ENCODE measurements at regions not wholly inside any gene's neighbourhood (a gene's known extent, or its start where the extent isn't known, plus 50 kb on each side); places are given as distances from the start of the nearest gene placed in this dataset.
"Not testable (repeated sequence)": the region's sequence is repeated elsewhere in the genome, so short reads cannot be mapped to it uniquely, and the experiment has no call there.

- no peak for ATAC-seq (ENCODE audit: low FRiP score)
- intact Hi-C loops (cut with DNase I): no loop called here
- WGBS, 2 donors: 81 to 92% methylated on average over 7 of the region's 7 CpGs
Measured at GRCh38 chr5:33102551-33102950, 338.2 kb upstream of the TARS1 start.

GRCh38 chr5:33105521-33105941 is 335.2 kb upstream of the TARS1 start:
- whole genome bisulfite sequencing, 2 donors: 33 to 40% methylated on average over 1 of the region's 1 CpG
- Histone ChIP-seq H3K27me3 (ENCODE audit: control insufficient read depth in 1 of 2, insufficient read depth in 2 of 2, low read length in 1 of 2) (no peaks in the 10 kb centered on the region), H3K4me3 (ENCODE audit: low read length in 2 of 2) (no peak overlapping the region), H3K4me1 (ENCODE audit: control insufficient read depth in 1 of 2, insufficient read depth in 2 of 2, low read length in 2 of 2) (no peaks in the 10 kb centered on the region), H3K36me3 (ENCODE audit: control insufficient read depth in 1 of 2, insufficient read depth in 2 of 2, low read length in 1 of 2) (no peaks in the 10 kb centered on the region), H3K27ac (ENCODE audit: low read depth in 1 of 2, low read length in 2 of 2) (no peak overlapping the region), H3K9me3 (ENCODE audit: control insufficient read depth, low read length) (peaks cover 4% of the 10 kb centered on the region)
- intact Hi-C loops (cut with DNase I): no loop called here
- DNase-seq (no peak), ATAC-seq (ENCODE audit: low FRiP score) (no peak)

More at GRCh38 chr5:33102551-33102950, 338.2 kb upstream of the TARS1 start:
- DNase-seq: no peak
- Histone ChIP-seq H3K4me1 (ENCODE audit: control insufficient read depth in 1 of 2, insufficient read depth in 2 of 2, low read length in 2 of 2) (no peaks in the 10 kb centered on the region), H3K4me3 (ENCODE audit: low read length in 2 of 2) (no peak overlapping the region), H3K9me3 (ENCODE audit: control insufficient read depth, low read length) (peaks cover 1% of the 10 kb centered on the region), H3K36me3 (ENCODE audit: control insufficient read depth in 1 of 2, insufficient read depth in 2 of 2, low read length in 1 of 2) (no peaks in the 10 kb centered on the region), H3K27ac (ENCODE audit: low read depth in 1 of 2, low read length in 2 of 2) (no peak overlapping the region), H3K27me3 (ENCODE audit: control insufficient read depth in 1 of 2, insufficient read depth in 2 of 2, low read length in 1 of 2) (no peaks in the 10 kb centered on the region)

- H3K27ac ChIP-seq (ENCODE audit: low read depth in 1 of 2, low read length in 2 of 2); H3K4me1 ChIP-seq (ENCODE audit: control insufficient read depth in 1 of 2, insufficient read depth in 2 of 2, low read length in 2 of 2); H3K4me3 ChIP-seq (ENCODE audit: low read length in 2 of 2); H3K36me3 ChIP-seq (ENCODE audit: control insufficient read depth in 1 of 2, insufficient read depth in 2 of 2, low read length in 1 of 2); DNase-seq; intact Hi-C loops (cut with DNase I); H3K9me3 ChIP-seq (ENCODE audit: control insufficient read depth, low read length); H3K27me3 ChIP-seq (ENCODE audit: control insufficient read depth in 1 of 2, insufficient read depth in 2 of 2, low read length in 1 of 2); ATAC-seq (ENCODE audit: low FRiP score): not testable (repeated sequence)
- WGBS, 2 donors: 79 to 81% methylated on average over 2 of the region's 2 CpGs
Measured at GRCh38 chr5:33110496-33110895, 330.3 kb upstream of the TARS1 start.

- no peaks in the 10 kb centered on the region for H3K27me3 ChIP-seq (ENCODE audit: control insufficient read depth in 1 of 2, insufficient read depth in 2 of 2, low read length in 1 of 2)
- no peak overlapping the region for H3K4me3 ChIP-seq (ENCODE audit: low read length in 2 of 2)
- intact Hi-C loops (cut with DNase I): no loop called here
- H3K27ac ChIP-seq (ENCODE audit: low read depth in 1 of 2, low read length in 2 of 2): no peak overlapping the region
- peaks cover 1% of the 10 kb centered on the region for H3K9me3 ChIP-seq (ENCODE audit: control insufficient read depth, low read length)
- ATAC-seq (ENCODE audit: low FRiP score) (no peak), DNase-seq (no peak)
- H3K36me3 ChIP-seq (ENCODE audit: control insufficient read depth in 1 of 2, insufficient read depth in 2 of 2, low read length in 1 of 2): no peaks in the 10 kb centered on the region
- no peaks in the 10 kb centered on the region for H3K4me1 ChIP-seq (ENCODE audit: control insufficient read depth in 1 of 2, insufficient read depth in 2 of 2, low read length in 2 of 2)
- 86 to 97% methylated on average over 3 of the region's 3 CpGs for WGBS, 2 donors
Measured at GRCh38 chr5:33114361-33114760, 326.4 kb upstream of the TARS1 start.

GRCh38 chr5:33115467-33115866 is 325.3 kb upstream of the TARS1 start:
- intact Hi-C loops (cut with DNase I): no loop called here
- no peaks in the 10 kb centered on the region for H3K36me3 ChIP-seq (ENCODE audit: control insufficient read depth in 1 of 2, insufficient read depth in 2 of 2, low read length in 1 of 2)
- no peaks in the 10 kb centered on the region for H3K4me1 ChIP-seq (ENCODE audit: control insufficient read depth in 1 of 2, insufficient read depth in 2 of 2, low read length in 2 of 2)
- WGBS, 2 donors: 88 to 89% methylated on average over 4 of the region's 4 CpGs
- no peaks in the 10 kb centered on the region for H3K27me3 ChIP-seq (ENCODE audit: control insufficient read depth in 1 of 2, insufficient read depth in 2 of 2, low read length in 1 of 2)
- DNase-seq (no peak), ATAC-seq (ENCODE audit: low FRiP score) (no peak)
- H3K9me3 ChIP-seq (ENCODE audit: control insufficient read depth, low read length): peaks cover 1% of the 10 kb centered on the region
- no peak overlapping the region for H3K27ac ChIP-seq (ENCODE audit: low read depth in 1 of 2, low read length in 2 of 2)
- H3K4me3 ChIP-seq (ENCODE audit: low read length in 2 of 2): no peak overlapping the region

- 46 to 53% methylated on average over 1 of the region's 1 CpG for WGBS, 2 donors
- no peaks in the 10 kb centered on the region for H3K4me1 ChIP-seq (ENCODE audit: control insufficient read depth in 1 of 2, insufficient read depth in 2 of 2, low read length in 2 of 2)
- no peak overlapping the region for H3K4me3 ChIP-seq (ENCODE audit: low read length in 2 of 2)
- DNase-seq: no peak
- H3K36me3 ChIP-seq (ENCODE audit: control insufficient read depth in 1 of 2, insufficient read depth in 2 of 2, low read length in 1 of 2): no peaks in the 10 kb centered on the region
- no peak overlapping the region for H3K27ac ChIP-seq (ENCODE audit: low read depth in 1 of 2, low read length in 2 of 2)
- no peaks in the 10 kb centered on the region for H3K9me3 ChIP-seq (ENCODE audit: control insufficient read depth, low read length)
- ATAC-seq (ENCODE audit: low FRiP score): no peak
- intact Hi-C loops (cut with DNase I): no loop called here
- no peaks in the 10 kb centered on the region for H3K27me3 ChIP-seq (ENCODE audit: control insufficient read depth in 1 of 2, insufficient read depth in 2 of 2, low read length in 1 of 2)
Measured at GRCh38 chr5:33118761-33119415, 321.9 kb upstream of the TARS1 start.

- H3K9me3 ChIP-seq (ENCODE audit: control insufficient read depth, low read length): no peaks in the 10 kb centered on the region
- no peak overlapping the region for H3K4me3 ChIP-seq (ENCODE audit: low read length in 2 of 2)
- H3K27ac ChIP-seq (ENCODE audit: low read depth in 1 of 2, low read length in 2 of 2): no peak overlapping the region
- no peaks in the 10 kb centered on the region for H3K4me1 ChIP-seq (ENCODE audit: control insufficient read depth in 1 of 2, insufficient read depth in 2 of 2, low read length in 2 of 2)
- no peak for ATAC-seq (ENCODE audit: low FRiP score)
- WGBS, 2 donors: 38 to 53% methylated on average over 3 of the region's 3 CpGs
- H3K27me3 ChIP-seq (ENCODE audit: control insufficient read depth in 1 of 2, insufficient read depth in 2 of 2, low read length in 1 of 2): no peaks in the 10 kb centered on the region
- intact Hi-C loops (cut with DNase I): no loop called here
- DNase-seq: no peak
- H3K36me3 ChIP-seq (ENCODE audit: control insufficient read depth in 1 of 2, insufficient read depth in 2 of 2, low read length in 1 of 2): no peaks in the 10 kb centered on the region
Measured at GRCh38 chr5:33120671-33121070, 320.1 kb upstream of the TARS1 start.

- intact Hi-C loops (cut with DNase I): no loop called here
- H3K27ac ChIP-seq (ENCODE audit: low read depth in 1 of 2, low read length in 2 of 2): no peak overlapping the region
- DNase-seq (no peak), ATAC-seq (ENCODE audit: low FRiP score) (no peak)
- no peaks in the 10 kb centered on the region for H3K9me3 ChIP-seq (ENCODE audit: control insufficient read depth, low read length)
- 17 to 18% methylated on average over 2 of the region's 2 CpGs for WGBS, 2 donors
- H3K4me1 ChIP-seq (ENCODE audit: control insufficient read depth in 1 of 2, insufficient read depth in 2 of 2, low read length in 2 of 2): no peaks in the 10 kb centered on the region
- H3K4me3 ChIP-seq (ENCODE audit: low read length in 2 of 2): no peak overlapping the region
- no peaks in the 10 kb centered on the region for H3K36me3 ChIP-seq (ENCODE audit: control insufficient read depth in 1 of 2, insufficient read depth in 2 of 2, low read length in 1 of 2)
- no peaks in the 10 kb centered on the region for H3K27me3 ChIP-seq (ENCODE audit: control insufficient read depth in 1 of 2, insufficient read depth in 2 of 2, low read length in 1 of 2)
Measured at GRCh38 chr5:33129309-33129708, 311.5 kb upstream of the TARS1 start.

GRCh38 chr5:33136785-33137184 is 304.0 kb upstream of the TARS1 start:
- Histone ChIP-seq H3K4me1 (ENCODE audit: control insufficient read depth in 1 of 2, insufficient read depth in 2 of 2, low read length in 2 of 2) (no peaks in the 10 kb centered on the region), H3K27me3 (ENCODE audit: control insufficient read depth in 1 of 2, insufficient read depth in 2 of 2, low read length in 1 of 2) (no peaks in the 10 kb centered on the region), H3K9me3 (ENCODE audit: control insufficient read depth, low read length) (peaks cover 3% of the 10 kb centered on the region), H3K27ac (ENCODE audit: low read depth in 1 of 2, low read length in 2 of 2) (no peak overlapping the region), H3K4me3 (ENCODE audit: low read length in 2 of 2) (no peak overlapping the region), H3K36me3 (ENCODE audit: control insufficient read depth in 1 of 2, insufficient read depth in 2 of 2, low read length in 1 of 2) (no peaks in the 10 kb centered on the region)
- ATAC-seq (ENCODE audit: low FRiP score) (no peak), DNase-seq (no peak)
- intact Hi-C loops (cut with DNase I): no loop called here
- 93% methylated on average over 1 of the region's 1 CpG for WGBS, 2 donors

Data from aorta (tissue), 5 donors.